ENCODE measurements at regions not wholly inside any gene's neighbourhood (a gene's known extent, or its start where the extent isn't known, plus 50 kb on each side); places are given as distances from the start of the nearest gene placed in this dataset.

GRCh38 chr4:13208558-13209193, 275.5 kb downstream of the RAB28 start:
- TF ChIP-seq CTCF (IDR thresholded peaks at IDR 0.05) (no peak), POLR2A (IDR thresholded peaks at IDR 0.05) (no peak)

Data from right lobe of liver (tissue), 4 donors.